A549 (cell line): ENCODE measurements at regions not wholly inside any gene's neighbourhood (a gene's known extent, or its start where the extent isn't known, plus 50 kb on each side); places are given as distances from the start of the nearest gene placed in this dataset.

Experiments
- ATAC-seq, 2 experiments: fragments of 200-7000 bp in 1 of 2; fragments of >200 bp in 1 of 2; cut with Nextera tagmentation in 1 of 2; cut with Tn5 transposase in 1 of 2; 3 replicates each; pipeline versions ENCODE4 v1.8.0 to v1.9.1; 2018 to 2020; ENCODE audit warnings: mild to moderate bottlenecking in 1 of 2, moderate library complexity in 1 of 2
- CTCF ChIA-PET: fragments of 300-600 bp; sonication (Branson Sonifier 250); formaldehyde crosslinking; extraction: SDS; loops from one replicate; lab custom pipeline; 2021; ENCODE audit warnings: antibody characterized with exemption, inconsistent platforms; lab: Yijun Ruan, JAX
- POLR2A ChIA-PET: fragments of 350-600 bp; formaldehyde crosslinking; extraction: SDS; loops from one replicate; lab custom pipeline; 2021; ENCODE audit warnings: antibody characterized with exemption, inconsistent platforms; lab: Yijun Ruan, JAX
- DNase-seq, 2 experiments: peaks; one replicate each; pipeline versions ENCODE4 v3.0.0 to v3.0.0-alpha.2; 2011 to 2016; ENCODE audit warnings: low read depth in 1 of 2, low spot score in 1 of 2
- FAIRE-seq: peaks from 2 replicates; lab custom pipeline; 2011; peaks lifted over from hg19 to GRCh38; lab: Jason Lieb, UNC
- H3K27ac ChIP-seq, 2 experiments: fragments of >200 bp; sonication (Bioruptor Twin); formaldehyde crosslinking; 3 replicates each; pipeline ENCODE4 v1.5.1; 2016 to 2017
- H3K4me1 ChIP-seq: fragments of >200 bp; sonication (Bioruptor Twin); formaldehyde crosslinking; 3 replicates; pipeline ENCODE4 v1.6.1; 2016
- H3K4me2 ChIP-seq: fragments of >200 bp; sonication (Bioruptor Twin); formaldehyde crosslinking; 3 replicates; pipeline ENCODE4 v1.6.1; 2016
- H3K4me3 ChIP-seq: fragments of >200 bp; sonication (Bioruptor Twin); formaldehyde crosslinking; 3 replicates; pipeline ENCODE4 v1.5.1; 2016
- H3K9me3 ChIP-seq: fragments of >200 bp; sonication (Bioruptor Twin); formaldehyde crosslinking; 3 replicates; pipeline ENCODE4 v1.6.1; 2016
- BHLHE40 ChIP-seq: IDR thresholded peaks from 2 replicates; pipeline ENCODE4 v1.6.1; 2012; ENCODE audit warnings: low read depth, low read length, inconsistent platforms
- CEBPB ChIP-seq, 2 experiments: fragments of >200 bp in 1 of 2; sonication (Bioruptor Twin) in 1 of 2; formaldehyde crosslinking in 1 of 2; IDR thresholded peaks; 2 replicates each; pipeline ENCODE4 v1.6.1; 2012 to 2016
- CHD4 ChIP-seq: fragments of 200-600 bp; sonication (generic); IDR thresholded peaks from 2 replicates; pipeline ENCODE4 v1.6.1; 2016; ENCODE audit warnings: antibody characterized with exemption, mild to moderate bottlenecking, borderline replicate concordance
- EHF ChIP-seq: fragments of 250-450 bp; sonication (Bioruptor Pico); IDR thresholded peaks from 2 replicates; pipeline ENCODE4 v1.5.0; 2020; ENCODE audit warnings: mild to moderate bottlenecking
- EHMT2 ChIP-seq: fragments of 200-600 bp; sonication (generic); IDR thresholded peaks from 2 replicates; pipeline ENCODE4 v1.6.1; 2016; ENCODE audit warnings: antibody characterized with exemption, low read depth, mild to moderate bottlenecking, moderate library complexity
- ESRRA ChIP-seq: fragments of 150-350 bp; IDR thresholded peaks from 2 replicates; pipeline ENCODE4 v1.6.1; 2014; ENCODE audit warnings: mild to moderate bottlenecking, low read length, borderline replicate concordance
- FOSB ChIP-seq: fragments of 250-450 bp; sonication (Bioruptor Pico); IDR thresholded peaks from 2 replicates; pipeline ENCODE4 v1.5.0; 2020; ENCODE audit warnings: mild to moderate bottlenecking, moderate library complexity
- GATA3 ChIP-seq: IDR thresholded peaks from 2 replicates; pipeline ENCODE4 v1.6.1; 2012; ENCODE audit warnings: borderline replicate concordance
- HDAC2 ChIP-seq: fragments of 200-600 bp; sonication (generic); IDR thresholded peaks from 2 replicates; pipeline ENCODE4 v1.6.1; 2016
- HES2 ChIP-seq: fragments of >200 bp; sonication (Bioruptor Twin); formaldehyde crosslinking; IDR thresholded peaks from 2 replicates; pipeline ENCODE4 v1.6.1; 2016
- HEYL ChIP-seq: fragments of 250-450 bp; sonication (Bioruptor Pico); IDR thresholded peaks from 2 replicates; pipeline ENCODE4 v1.8.0; 2021; ENCODE audit warnings: mild to moderate bottlenecking, moderate library complexity
- JUN ChIP-seq, 2 experiments: fragments of >200 bp; sonication (Bioruptor Twin); formaldehyde crosslinking; IDR thresholded peaks; 2 replicates in 1 of 2; 3 replicates in 1 of 2; pipeline ENCODE4 v1.6.1; 2016 to 2017
- MAZ ChIP-seq: fragments of 150-350 bp; IDR thresholded peaks from 2 replicates; pipeline ENCODE4 v1.6.1; 2014; ENCODE audit warnings: antibody characterized with exemption, low read depth, low read length, borderline replicate concordance
- MYC ChIP-seq: IDR thresholded peaks from 2 replicates; pipeline ENCODE4 v1.6.1; 2012; ENCODE audit warnings: mild to moderate bottlenecking, inconsistent platforms, low read length, improper control_type of control experiment, borderline replicate concordance
- NPAS2 ChIP-seq: fragments of 250-450 bp; sonication (Bioruptor Pico); IDR thresholded peaks from 2 replicates; pipeline ENCODE4 v1.8.0; 2022; ENCODE audit warnings: mild to moderate bottlenecking, moderate library complexity, borderline replicate concordance
- NR3C1 ChIP-seq: fragments of >200 bp; sonication (Bioruptor Twin); formaldehyde crosslinking; IDR thresholded peaks from 3 replicates; pipeline ENCODE4 v1.6.1; 2017
- POLR2A ChIP-seq: IDR thresholded peaks from 2 replicates; pipeline ENCODE4 v1.6.1; 2012; ENCODE audit warnings: mild to moderate bottlenecking, low read length
- POLR2AphosphoS2 ChIP-seq: conservative IDR thresholded peaks from 2 replicates; pipeline ENCODE4 v1.6.1; 2012; ENCODE audit warnings: low read length, improper control_type of control experiment, inconsistent platforms
- RCOR1 ChIP-seq: fragments of 150-350 bp; IDR thresholded peaks from 2 replicates; pipeline ENCODE4 v1.6.1; 2014; ENCODE audit warnings: antibody characterized with exemption, low read length, low read depth
- RFX5 ChIP-seq: fragments of 450-650 bp; IDR thresholded peaks from 2 replicates; pipeline ENCODE4 v1.7.1; 2014; ENCODE audit warnings: antibody characterized with exemption, mild to moderate bottlenecking, moderate library complexity
- ZFP36 ChIP-seq: fragments of 450-650 bp; IDR thresholded peaks from 2 replicates; pipeline ENCODE4 v1.6.1; 2014; ENCODE audit warnings: borderline replicate concordance; ENCODE audit not compliant: partially characterized antibody
- ZNF302 ChIP-seq: fragments of 250-450 bp; sonication (Bioruptor Pico); IDR thresholded peaks from 2 replicates; pipeline ENCODE4 v1.9.0; 2021; ENCODE audit warnings: inconsistent platforms, mild to moderate bottlenecking, moderate library complexity
- ZSCAN20 ChIP-seq: fragments of 250-450 bp; sonication (Bioruptor Pico); IDR thresholded peaks from 2 replicates; pipeline ENCODE4 v1.8.0; 2022; ENCODE audit warnings: mild to moderate bottlenecking, moderate library complexity
- WGBS: methylation state at CpG from one replicate; pipeline ENCODE4 v1.1.6; 2017; ENCODE audit errors: missing lambda C conversion rate; 5-methylcytosine and 5-hydroxymethylcytosine counted together
- TF ChIP-seq, protein P1 (sequence below): IDR thresholded peaks from 2 replicates; pipeline ENCODE4 v1.6.1; 2012; ENCODE audit warnings: low read depth, borderline replicate concordance

DNA sequence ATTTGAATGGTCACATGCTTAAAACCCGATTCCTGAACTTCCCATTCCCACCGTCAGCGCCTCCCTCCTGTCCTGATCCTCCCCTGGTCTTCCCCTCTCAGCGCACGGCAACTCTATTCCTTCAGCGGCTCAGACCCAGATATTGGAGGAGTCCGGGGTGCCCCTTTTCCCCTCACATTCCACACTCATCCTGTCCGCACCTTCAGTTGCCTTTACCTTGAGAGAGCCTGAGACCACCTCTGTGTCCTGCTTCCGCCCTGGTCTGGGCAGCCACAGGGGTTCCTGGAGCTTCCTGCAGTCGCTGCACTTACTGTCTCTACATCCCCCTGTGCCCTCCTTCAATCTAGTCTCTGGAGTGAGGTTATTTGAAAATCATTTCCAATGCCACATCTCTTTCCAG, 193.4 kb downstream of the BCAS1 start:
- POLR2A ChIA-PET, result no interaction called here
- 92% methylated on average over 10 of the region's 10 CpGs for WGBS
- Histone ChIP-seq H3K4me3 (no peak overlapping the region), H3K4me2 (no peak overlapping the region), H3K9me3 (no peaks in the 10 kb centered on the region), H3K4me1 (peaks cover 26% of the 10 kb centered on the region), H3K27ac (peak overlapping the region in 1 of 2 experiments; percentile 61; a peak in 3 of 6 replicates)
- CTCF ChIA-PET, result interaction anchor here (0.6 to 1.2 kb wide), 3 partner anchors 40 to 106 kb away, joined by 3 to 4 read pairs (median 3); no protein-coding TSS in a partner anchor
- no peak for ATAC-seq
- no peak for TF ChIP-seq ZSCAN20 (CRISPR knock-in tag)
- no peak for FAIRE-seq
- no peak for DNase-seq

DNA sequence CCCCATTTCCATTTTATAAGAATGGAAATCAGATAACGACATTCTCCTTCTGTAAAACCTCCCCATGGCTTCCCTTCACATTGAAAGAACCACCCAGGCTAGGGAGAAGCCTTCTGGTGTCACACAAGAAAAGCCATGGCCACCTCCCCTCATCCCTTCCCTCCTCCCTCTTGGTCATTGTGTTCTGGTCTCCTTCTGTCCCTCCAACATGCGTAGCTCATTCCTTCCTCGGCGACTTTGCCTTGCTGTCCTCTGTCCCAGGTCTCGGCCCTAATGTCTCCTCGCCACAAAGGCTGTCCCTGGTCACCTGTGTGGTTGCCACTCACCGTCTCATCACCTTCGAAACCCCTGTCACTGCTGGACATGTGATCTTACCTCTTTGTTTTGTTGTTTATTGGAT, 193.9 kb downstream of the BCAS1 start:
- Histone ChIP-seq H3K4me3 (no peak overlapping the region), H3K27ac (peak overlapping the region in 1 of 2 experiments; percentile 21; a peak in 1 of 6 replicates), H3K4me2 (no peak overlapping the region)
- ChIA-PET CTCF (interaction anchor here (0.6 to 1.2 kb wide), 3 partner anchors 21 to 106 kb away, joined by 3 to 4 read pairs (median 3); no protein-coding TSS in a partner anchor), POLR2A (no interaction called here)
- DNase-seq, result no peak
- TF ChIP-seq EHF (CRISPR knock-in tag), result no peak
- TF ChIP-seq, protein P1, sequence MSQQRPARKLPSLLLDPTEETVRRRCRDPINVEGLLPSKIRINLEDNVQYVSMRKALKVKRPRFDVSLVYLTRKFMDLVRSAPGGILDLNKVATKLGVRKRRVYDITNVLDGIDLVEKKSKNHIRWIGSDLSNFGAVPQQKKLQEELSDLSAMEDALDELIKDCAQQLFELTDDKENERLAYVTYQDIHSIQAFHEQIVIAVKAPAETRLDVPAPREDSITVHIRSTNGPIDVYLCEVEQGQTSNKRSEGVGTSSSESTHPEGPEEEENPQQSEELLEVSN, result no peak
- TF ChIP-seq NR3C1, result no peak
- TF ChIP-seq RCOR1, result no peak
- no peak for TF ChIP-seq POLR2AphosphoS2
- no peak for TF ChIP-seq FOSB (CRISPR knock-in tag)
- no peak for TF ChIP-seq HDAC2
- no peak for TF ChIP-seq ESRRA
- no peak for TF ChIP-seq ZNF302
- TF ChIP-seq EHMT2, result no peak
- TF ChIP-seq MAZ, result no peak
- TF ChIP-seq, all 56 proteins: peak for 0
- ATAC-seq (no peak), FAIRE-seq (no peak)
- 92% methylated on average over 8 of the region's 8 CpGs for WGBS
- H3K9me3 ChIP-seq, result no peaks in the 10 kb centered on the region
- peaks cover 31% of the 10 kb centered on the region for H3K4me1 ChIP-seq

- Histone ChIP-seq H3K27ac (peak overlapping the region in 1 of 2 experiments; percentile 40; a peak in 2 of 6 replicates), H3K4me2 (no peak overlapping the region), H3K9me3 (no peaks in the 10 kb centered on the region), H3K4me1 (peaks cover 41% of the 10 kb centered on the region), H3K4me3 (no peak overlapping the region)
- no peak for ATAC-seq
- CTCF ChIA-PET, result interaction anchor here (0.9 kb wide), 1 partner anchor 22 kb away, joined by 3 read pairs; no protein-coding TSS in a partner anchor
- WGBS, result 94% methylated on average over 14 of the region's 14 CpGs
- POLR2A ChIA-PET, result no interaction called here
- no peak for DNase-seq
- TF ChIP-seq ZNF302, result no peak
- TF ChIP-seq CEBPB (IDR thresholded peaks at IDR 0.05), result peak in 1 of 2 experiments; percentile 57; a peak in 1 of 4 replicates
- no peak for TF ChIP-seq CHD4
- no peak for TF ChIP-seq EHF (CRISPR knock-in tag)
- no peak for TF ChIP-seq HES2
- TF ChIP-seq MYC, result no peak
- no peak for TF ChIP-seq RFX5
- TF ChIP-seq NPAS2, result no peak
- FAIRE-seq, result no peak
Measured at GRCh38 chr20:53875452-53875851, 194.9 kb downstream of the BCAS1 start.

- no peak for FAIRE-seq
Measured at GRCh38 chr20:53874706-53875105, 195.7 kb downstream of the BCAS1 start.

More at GRCh38 chr20:53874706-53875105, 195.7 kb downstream of the BCAS1 start:
- DNase-seq (no peak), ATAC-seq (no peak)
- Histone ChIP-seq H3K27ac (peak overlapping the region in 1 of 2 experiments; percentile 25; a peak in 1 of 6 replicates), H3K4me3 (no peak overlapping the region), H3K4me1 (peaks cover 47% of the 10 kb centered on the region), H3K4me2 (no peak overlapping the region), H3K9me3 (no peaks in the 10 kb centered on the region)
- CTCF ChIA-PET, result interaction anchor here (1.0 kb wide), 1 partner anchor 41 kb away, joined by 4 read pairs; no protein-coding TSS in a partner anchor
- POLR2A ChIA-PET, result no interaction called here
- 84% methylated on average over 1 of the region's 1 CpG for WGBS
- TF ChIP-seq JUN (IDR thresholded peaks at IDR 0.05) (no peak), ZFP36 (no peak), POLR2A (no peak), HEYL (CRISPR knock-in tag) (no peak), GATA3 (no peak), BHLHE40 (no peak)
- TF ChIP-seq, protein P1, result no peak
